Liver (tissue), 2 donors: ENCODE measurements at regions not wholly inside any gene's neighbourhood (a gene's known extent, or its start where the extent isn't known, plus 50 kb on each side); places are given as distances from the start of the nearest gene placed in this dataset.

ENCODE experiments used
- CTCF ChIP-seq: fragments of 150-350 bp; IDR thresholded peaks from 2 replicates; pipeline ENCODE4 v1.5.1; 2017; ENCODE audit warnings: improper control_type of control experiment, low read depth, low read length; ENCODE audit not compliant: missing input control
- MAX ChIP-seq: IDR thresholded peaks from 2 replicates; pipeline ENCODE4 v1.6.1; 2016; ENCODE audit warnings: antibody characterized with exemption
- YY1 ChIP-seq: IDR thresholded peaks from 2 replicates; pipeline ENCODE4 v1.6.1; 2016; ENCODE audit warnings: antibody characterized with exemption, mild to moderate bottlenecking
- ZBTB33 ChIP-seq: IDR thresholded peaks from 2 replicates; pipeline ENCODE4 v1.6.1; 2016; ENCODE audit warnings: antibody characterized with exemption
- donor health status: healthy.

- TF ChIP-seq MAX (no peak), CTCF (no peak), ZBTB33 (no peak), YY1 (no peak)
These were observed 98.0 kb downstream of the GMNC start for GRCh38 chr3:190764231-190765134.
